Tibial nerve (tissue), 4 donors: ENCODE measurements at regions not wholly inside any gene's neighbourhood (a gene's known extent, or its start where the extent isn't known, plus 50 kb on each side); places are given as distances from the start of the nearest gene placed in this dataset.

Experiments used
- CTCF ChIP-seq, 5 experiments: fragments of 200-600 bp in 3 of 5; fragments of 450-650 bp in 2 of 5; sonication (generic) in 3 of 5; IDR thresholded peaks; one replicate each; pipeline ENCODE4 v1.5.1; 2016 to 2019; ENCODE audit warnings: antibody characterized with exemption in 5 of 5, mild to moderate bottlenecking in 3 of 5, moderate library complexity in 2 of 5
- EP300 ChIP-seq, 2 donors: sonication (generic); formaldehyde crosslinking; IDR thresholded peaks; one replicate each; pipeline ENCODE4 v1.6.1; 2017; ENCODE audit warnings: antibody characterized with exemption in 2 of 2, mild to moderate bottlenecking in 1 of 2
- POLR2A ChIP-seq, 2 donors: fragments of 450-650 bp; IDR thresholded peaks; one replicate each; pipeline ENCODE4 v1.6.1; 2017; ENCODE audit warnings: antibody characterized with exemption in 2 of 2, mild to moderate bottlenecking in 2 of 2, moderate library complexity in 2 of 2

- TF ChIP-seq CTCF (IDR thresholded peaks at IDR 0.05) (no peak), POLR2A (IDR thresholded peaks at IDR 0.05) (no peak), EP300 (IDR thresholded peaks at IDR 0.05) (no peak)
Measured at GRCh38 chr5:52177193-52177592, 610.5 kb upstream of the ITGA1 start.
